HEK293 (cell line): ENCODE measurements at regions not wholly inside any gene's neighbourhood (a gene's known extent, or its start where the extent isn't known, plus 50 kb on each side); places are given as distances from the start of the nearest gene placed in this dataset.

ENCODE experiments used
- CTCF ChIA-PET: fragments of 350-600 bp; formaldehyde crosslinking; extraction: SDS; loops from one replicate; lab custom pipeline; 2021; ENCODE audit warnings: antibody characterized with exemption; lab: Yijun Ruan, JAX
- POLR2A ChIA-PET: fragments of 300-600 bp; formaldehyde crosslinking; extraction: SDS; loops from one replicate; lab custom pipeline; 2020; ENCODE audit warnings: antibody characterized with exemption, inconsistent platforms; lab: Yijun Ruan, JAX
- H3K27ac ChIP-seq: fragments of 200-500 bp; sonication (Bioruptor generic); 2 replicates; pipeline ENCODE4 v1.5.1; 2014; ENCODE audit warnings: low read depth, low read length, control low read depth, inconsistent platforms; ENCODE audit errors: extremely low read depth
- H3K36me3 ChIP-seq, 2 experiments: fragments of 200-500 bp in 1 of 2; sonication (Bioruptor generic) in 1 of 2; 1 replicate in 1 of 2; 2 replicates in 1 of 2; pipeline ENCODE4 v1.5.1; 2014 to 2017; ENCODE audit warnings: inconsistent platforms in 2 of 2, low read length in 2 of 2; ENCODE audit not compliant: control insufficient read depth in 2 of 2, insufficient read depth in 1 of 2
- H3K4me1 ChIP-seq: fragments of 200-500 bp; sonication (Bioruptor generic); 2 replicates; pipeline ENCODE4 v1.5.1; 2014; ENCODE audit warnings: mild to moderate bottlenecking, low read length, inconsistent platforms; ENCODE audit not compliant: control insufficient read depth, insufficient read depth
- H3K4me3 ChIP-seq: 2 replicates; pipeline ENCODE4 v1.5.1; 2011; ENCODE audit warnings: low read depth, mild to moderate bottlenecking, control low read depth, low read length, moderate library complexity
- H3K9me3 ChIP-seq: fragments of 200-500 bp; sonication (Bioruptor generic); 2 replicates; pipeline ENCODE4 v1.5.1; 2014; ENCODE audit warnings: low read depth, low read length, inconsistent platforms; ENCODE audit not compliant: control insufficient read depth, insufficient read depth
- GLIS1 ChIP-seq: fragments of 450-650 bp; formaldehyde crosslinking; IDR thresholded peaks from 2 replicates; pipeline ENCODE4 v1.5.1; 2016; ENCODE audit warnings: missing biosample characterization, missing genetic modification characterization
- INSM2 ChIP-seq: fragments of 450-650 bp; formaldehyde crosslinking; IDR thresholded peaks from 2 replicates; pipeline ENCODE4 v1.5.1; 2016; ENCODE audit warnings: missing biosample characterization, missing genetic modification characterization
- KLF1 ChIP-seq: fragments of 450-650 bp; formaldehyde crosslinking; IDR thresholded peaks from 2 replicates; pipeline ENCODE4 v1.5.1; 2016; ENCODE audit warnings: missing biosample characterization, missing genetic modification characterization
- OSR2 ChIP-seq: fragments of 450-650 bp; formaldehyde crosslinking; IDR thresholded peaks from 2 replicates; pipeline ENCODE4 v1.5.1; 2016; ENCODE audit warnings: missing biosample characterization, missing genetic modification characterization
- PATZ1 ChIP-seq: fragments of 450-650 bp; formaldehyde crosslinking; IDR thresholded peaks from 2 replicates; pipeline ENCODE4 v1.5.1; 2016; ENCODE audit warnings: missing biosample characterization, missing genetic modification characterization
- REST ChIP-seq: fragments of 450-650 bp; formaldehyde crosslinking; IDR thresholded peaks from 2 replicates; pipeline ENCODE4 v1.5.1; 2016; ENCODE audit warnings: missing biosample characterization, missing genetic modification characterization
- SALL2 ChIP-seq: fragments of 450-650 bp; formaldehyde crosslinking; IDR thresholded peaks from 2 replicates; pipeline ENCODE4 v1.5.0; 2017; ENCODE audit warnings: missing biosample characterization, mild to moderate bottlenecking, missing genetic modification characterization, borderline replicate concordance
- TRIM28 ChIP-seq: IDR thresholded peaks from 2 replicates; pipeline ENCODE4 v1.6.1; 2011; ENCODE audit warnings: low read length, control low read depth, borderline replicate concordance
- YY1 ChIP-seq: fragments of 450-650 bp; formaldehyde crosslinking; IDR thresholded peaks from 2 replicates; pipeline ENCODE4 v1.5.1; 2018; ENCODE audit warnings: missing biosample characterization, missing genetic modification characterization
- ZFP37 ChIP-seq: fragments of 450-650 bp; formaldehyde crosslinking; IDR thresholded peaks from 2 replicates; pipeline ENCODE4 v1.5.1; 2016; ENCODE audit warnings: missing biosample characterization, missing genetic modification characterization
- ZFP41 ChIP-seq: fragments of 450-650 bp; formaldehyde crosslinking; IDR thresholded peaks from 2 replicates; pipeline ENCODE4 v1.5.1; 2016; ENCODE audit warnings: missing biosample characterization, missing genetic modification characterization, borderline replicate concordance
- ZNF121 ChIP-seq: fragments of 450-650 bp; formaldehyde crosslinking; IDR thresholded peaks from 2 replicates; pipeline ENCODE4 v1.5.1; 2016; ENCODE audit warnings: missing biosample characterization, missing genetic modification characterization
- ZNF175 ChIP-seq: fragments of 450-650 bp; formaldehyde crosslinking; IDR thresholded peaks from 2 replicates; pipeline ENCODE4 v1.5.1; 2016; ENCODE audit warnings: missing biosample characterization, missing genetic modification characterization
- ZNF214 ChIP-seq: fragments of 450-650 bp; formaldehyde crosslinking; IDR thresholded peaks from 2 replicates; pipeline ENCODE4 v1.5.1; 2017; ENCODE audit warnings: missing biosample characterization, mild to moderate bottlenecking, missing genetic modification characterization, borderline replicate concordance
- ZNF274 ChIP-seq, 2 experiments: fragments of 200-500 bp in 1 of 2; fragments of 450-650 bp in 1 of 2; sonication (Bioruptor generic) in 1 of 2; formaldehyde crosslinking in 1 of 2; IDR thresholded peaks; 2 replicates each; pipeline versions ENCODE4 v1.5.1 to v1.6.1; 2014 to 2016; ENCODE audit warnings: borderline replicate concordance in 1 of 2, inconsistent platforms in 1 of 2, low read length in 1 of 2, missing biosample characterization in 1 of 2, missing genetic modification characterization in 1 of 2
- ZNF354C ChIP-seq: fragments of 450-650 bp; formaldehyde crosslinking; IDR thresholded peaks from 2 replicates; pipeline ENCODE4 v1.5.1; 2016; ENCODE audit warnings: missing biosample characterization, missing genetic modification characterization, low read depth, borderline replicate concordance
- ZNF391 ChIP-seq: fragments of 450-650 bp; formaldehyde crosslinking; IDR thresholded peaks from 2 replicates; pipeline ENCODE4 v1.5.1; 2016; ENCODE audit warnings: low read depth, missing biosample characterization, missing genetic modification characterization, borderline replicate concordance
- ZNF394 ChIP-seq: fragments of 450-650 bp; formaldehyde crosslinking; IDR thresholded peaks from 2 replicates; pipeline ENCODE4 v1.5.1; 2016; ENCODE audit warnings: missing biosample characterization, missing genetic modification characterization, mild to moderate bottlenecking, moderate library complexity, borderline replicate concordance
- ZNF423 ChIP-seq: fragments of 450-650 bp; formaldehyde crosslinking; IDR thresholded peaks from 2 replicates; pipeline ENCODE4 v1.5.1; 2016; ENCODE audit warnings: missing biosample characterization, missing genetic modification characterization
- ZNF513 ChIP-seq: fragments of 450-650 bp; IDR thresholded peaks from 2 replicates; pipeline ENCODE4 v1.5.1; 2018; ENCODE audit warnings: missing biosample characterization, missing genetic modification characterization
- ZNF529 ChIP-seq: fragments of 450-650 bp; formaldehyde crosslinking; IDR thresholded peaks from 2 replicates; pipeline ENCODE4 v1.5.1; 2017; ENCODE audit warnings: missing genetic modification characterization, missing biosample characterization; ENCODE audit not compliant: insufficient replicate concordance
- ZNF544 ChIP-seq: fragments of 450-650 bp; formaldehyde crosslinking; IDR thresholded peaks from 2 replicates; pipeline ENCODE4 v1.5.0; 2017; ENCODE audit warnings: missing biosample characterization, missing genetic modification characterization
- ZNF571 ChIP-seq: fragments of 450-650 bp; formaldehyde crosslinking; IDR thresholded peaks from 2 replicates; pipeline ENCODE4 v1.5.0; 2017; ENCODE audit warnings: missing biosample characterization, missing genetic modification characterization
- ZNF610 ChIP-seq: fragments of 450-650 bp; formaldehyde crosslinking; IDR thresholded peaks from 2 replicates; pipeline ENCODE4 v1.5.1; 2016; ENCODE audit warnings: missing biosample characterization, missing genetic modification characterization, borderline replicate concordance
- ZSCAN16 ChIP-seq: fragments of 450-650 bp; formaldehyde crosslinking; IDR thresholded peaks from 2 replicates; pipeline ENCODE4 v1.5.1; 2016; ENCODE audit warnings: missing biosample characterization, missing genetic modification characterization
- ZSCAN30 ChIP-seq: fragments of 450-650 bp; IDR thresholded peaks from 2 replicates; pipeline ENCODE4 v1.5.1; 2018; ENCODE audit warnings: missing biosample characterization, mild to moderate bottlenecking, missing genetic modification characterization, moderate library complexity

GRCh38 chr2:181116261-181116660 lies 135.9 kb downstream of the UBE2E3 start (continued):
- TF ChIP-seq ZNF214 (no peak), SALL2 (tag by site-specific recombination) (no peak), ZNF423 (no peak), ZNF391 (tag by site-specific recombination) (no peak)
- TF ChIP-seq, all 188 proteins: peak for 0

- no peaks in the 10 kb centered on the region for H3K4me1 ChIP-seq
- H3K36me3 ChIP-seq = no peaks in the 10 kb centered on the region
- no peak for TF ChIP-seq ZFP37 (tag by site-specific recombination)
- no peak for TF ChIP-seq ZNF513 (tag by site-specific recombination)
- TF ChIP-seq ZNF394 (tag by site-specific recombination) = no peak
- no peak for TF ChIP-seq ZNF544 (tag by site-specific recombination)
- no peak for TF ChIP-seq ZNF175 (tag by site-specific recombination)
- TF ChIP-seq YY1 (tag by site-specific recombination) = no peak
- TF ChIP-seq ZNF529 = no peak
- no peak for TF ChIP-seq ZFP41 (tag by site-specific recombination)
- TF ChIP-seq ZSCAN16 (tag by site-specific recombination) = no peak
- TF ChIP-seq TRIM28 = no peak
- TF ChIP-seq ZNF121 = no peak
- TF ChIP-seq ZNF610 (tag by site-specific recombination) = no peak
- TF ChIP-seq OSR2 = no peak
- no peak for TF ChIP-seq KLF1 (tag by site-specific recombination)
- no peak for TF ChIP-seq REST (tag by site-specific recombination)
- TF ChIP-seq, all 188 proteins: peak for 0
- Histone ChIP-seq H3K27ac (no peak overlapping the region), H3K9me3 (no peaks in the 10 kb centered on the region), H3K4me3 (no peak overlapping the region)
- ChIA-PET POLR2A (no interaction called here), CTCF (no interaction called here)
Observed at GRCh38 chr2:181117206-181117925, 137.0 kb downstream of the UBE2E3 start.

GRCh38 chr2:181120625-181121024 lies 140.2 kb downstream of the UBE2E3 start:
- CTCF ChIA-PET = no interaction called here
- POLR2A ChIA-PET = no interaction called here
- no peaks in the 10 kb centered on the region for H3K9me3 ChIP-seq
- no peak overlapping the region for H3K27ac ChIP-seq
- no peaks in the 10 kb centered on the region for H3K36me3 ChIP-seq
- H3K4me3 ChIP-seq = no peak overlapping the region
- H3K4me1 ChIP-seq = no peaks in the 10 kb centered on the region
- no peak for TF ChIP-seq ZNF529
- TF ChIP-seq PATZ1 = no peak
- TF ChIP-seq ZNF354C = no peak
- no peak for TF ChIP-seq ZNF274 (IDR thresholded peaks at IDR 0.05; ENCODE audit: low read length)
- TF ChIP-seq ZNF274 (tag by site-specific recombination; IDR thresholded peaks at IDR 0.05; ENCODE audit: borderline replicate concordance) = no peak
- no peak for TF ChIP-seq ZSCAN30 (tag by site-specific recombination)
- TF ChIP-seq GLIS1 (tag by site-specific recombination) = no peak
- no peak for TF ChIP-seq INSM2 (tag by site-specific recombination)
- no peak for TF ChIP-seq ZNF571
